EL (cell line): ENCODE measurements at regions not wholly inside any gene's neighbourhood (a gene's known extent, or its start where the extent isn't known, plus 50 kb on each side); places are given as distances from the start of the nearest gene placed in this dataset.
"Not testable (repeated sequence)": the region's sequence is repeated elsewhere in the genome, so short reads cannot be mapped to it uniquely, and the experiment has no call there.

Experiments
- DNase-seq: peaks from one replicate; pipeline ENCODE4 v3.0.0-alpha.2; 2016

DNA sequence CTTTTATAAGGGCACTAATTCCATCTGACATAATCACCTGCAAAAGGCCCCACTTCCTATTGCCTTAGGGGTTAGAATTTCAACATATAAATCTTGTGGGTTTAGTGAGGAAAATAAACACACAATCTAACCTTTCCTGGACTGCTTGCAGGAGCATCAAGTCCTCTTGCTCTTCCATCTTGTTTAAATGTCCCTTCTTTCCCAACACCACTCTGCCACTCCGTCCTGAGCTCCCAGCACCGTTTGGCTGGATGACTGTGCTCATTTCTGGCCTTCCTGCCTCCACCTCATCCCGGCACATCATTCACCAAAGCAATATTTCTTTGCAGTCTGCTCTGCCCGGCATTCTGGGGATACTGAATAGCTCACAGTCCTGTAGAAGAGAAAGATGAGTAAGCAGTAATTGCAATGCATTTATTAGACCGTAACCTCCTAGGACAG lies 247.8 kb downstream of the BCL2 start:
- no peak for DNase-seq

DNA sequence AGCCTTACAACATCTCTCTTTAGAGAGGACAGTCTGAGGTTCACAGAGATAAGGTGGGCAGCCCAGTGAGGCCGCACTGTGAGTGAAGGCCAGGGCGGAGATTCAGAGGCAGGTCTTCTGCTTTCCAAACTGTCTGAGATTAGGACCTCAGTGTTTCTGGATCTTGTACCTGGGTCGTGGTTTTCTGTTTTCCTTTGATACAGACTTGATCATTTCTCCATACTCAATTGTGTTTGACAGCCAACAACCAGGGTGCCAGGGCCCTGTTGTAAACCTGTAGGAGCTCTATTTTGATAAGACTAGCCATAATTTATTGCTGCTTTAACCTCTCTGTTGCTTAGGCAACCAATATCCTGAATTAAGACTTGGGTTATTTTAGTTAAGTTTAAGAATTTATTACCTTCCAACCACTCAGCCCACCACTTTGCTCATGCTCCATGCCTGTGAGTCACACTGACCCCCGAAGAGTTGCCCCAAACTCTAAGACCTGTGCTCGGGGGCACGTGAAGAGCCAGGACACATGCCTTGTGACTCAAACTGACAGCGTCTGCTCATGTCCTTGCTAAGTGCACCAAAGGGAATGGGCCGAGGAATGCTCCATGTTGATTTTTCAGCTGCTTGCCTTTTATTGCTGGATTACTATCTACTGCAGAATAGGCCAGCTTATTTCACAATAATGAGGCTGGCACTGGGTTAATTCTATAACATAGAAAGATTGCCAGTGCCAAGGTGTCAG lies 248.6 kb downstream of the BCL2 start:
- DNase-seq, result no peak

GRCh38 chr18:63069496-63069895 lies 250.1 kb downstream of the BCL2 start:
- DNase-seq, result no peak

DNA sequence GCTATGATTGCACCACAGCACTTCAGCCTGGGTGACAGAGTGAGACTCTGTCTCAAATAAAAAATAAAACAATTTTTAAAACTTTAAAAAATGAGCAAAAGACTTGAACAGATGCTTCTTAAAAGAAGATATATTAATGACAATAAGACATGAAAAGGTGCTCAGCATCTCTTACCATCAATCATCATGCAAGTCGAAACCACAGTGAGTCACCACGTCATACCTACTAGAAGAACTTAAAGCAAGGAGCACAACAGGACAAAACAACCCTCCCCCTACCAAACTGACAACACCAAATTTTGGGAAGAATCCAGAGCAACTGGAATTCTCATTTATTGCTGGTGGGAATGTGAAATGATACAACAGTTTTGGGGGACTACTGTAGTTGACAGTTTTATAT lies 251.6 kb downstream of the BCL2 start:
- DNase-seq, result no peak

DNA sequence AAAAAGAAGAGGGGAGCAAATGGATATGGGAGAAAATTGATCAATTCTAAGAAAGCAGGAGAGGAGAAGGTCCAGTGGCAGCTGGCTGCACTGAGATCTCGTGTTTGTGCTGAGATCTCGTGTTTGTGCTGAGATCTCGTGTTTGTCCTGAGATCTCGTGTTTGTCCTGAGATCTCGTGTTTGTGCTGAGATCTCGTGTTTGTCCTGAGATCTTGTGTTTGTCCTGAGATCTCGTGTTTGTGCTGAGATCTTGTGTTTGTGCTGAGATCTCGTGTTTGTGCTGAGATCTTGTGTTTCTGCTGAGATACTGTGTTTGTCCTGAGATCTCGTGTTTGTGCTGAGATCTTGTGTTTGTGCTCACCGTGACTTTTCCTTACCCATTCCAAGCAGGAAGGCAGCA lies 254.4 kb downstream of the BCL2 start:
- DNase-seq, result no peak

- DNase-seq, result peak; percentile 44
Observed at GRCh38 chr18:63063171-63063570, 256.4 kb downstream of the BCL2 start.

DNA sequence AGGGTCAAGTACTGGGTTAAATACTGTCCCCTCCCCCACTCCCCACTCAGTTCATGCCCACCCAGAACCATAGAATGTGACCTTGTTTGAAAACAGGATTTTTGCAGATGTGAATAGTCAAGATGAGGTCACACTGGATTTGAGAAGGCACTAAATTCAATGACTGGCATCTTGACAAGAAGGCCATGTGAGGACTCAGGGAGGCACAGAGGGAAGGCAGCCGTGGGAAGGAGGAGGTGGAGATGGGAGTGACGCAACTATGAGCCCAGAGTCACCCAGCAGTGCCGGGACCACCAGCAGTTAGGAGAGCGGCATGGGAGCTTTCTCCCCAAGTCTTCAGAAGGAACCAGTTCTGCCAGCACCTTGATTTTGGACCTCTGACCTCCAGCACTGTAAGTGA lies 257.3 kb downstream of the BCL2 start:
- no peak for DNase-seq

- DNase-seq, result no peak
Observed at GRCh38 chr18:63061303-63061702, 258.3 kb downstream of the BCL2 start.

DNA sequence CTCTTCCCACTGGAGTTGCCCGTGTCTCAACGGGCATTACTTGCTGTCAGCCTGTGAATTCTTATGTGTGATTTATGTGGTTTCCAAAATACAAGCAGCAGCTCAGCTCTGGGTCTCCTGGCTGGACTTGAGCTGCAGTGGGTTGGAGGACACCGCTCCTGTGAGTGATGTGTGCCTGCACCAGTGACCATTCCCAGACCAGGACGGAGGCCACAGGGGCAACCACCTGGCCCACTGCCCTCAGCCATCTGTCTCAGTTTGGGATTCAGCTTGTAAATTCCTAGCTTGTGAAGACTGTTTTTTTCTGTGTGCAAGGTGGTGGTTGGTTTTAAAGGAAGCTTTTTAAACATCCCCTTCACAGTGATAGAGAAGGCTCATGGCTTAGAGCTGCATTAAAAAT lies 261.0 kb downstream of the BCL2 start:
- no peak for DNase-seq

- DNase-seq, result no peak
Observed at GRCh38 chr18:63057707-63058106, 261.9 kb downstream of the BCL2 start.

GRCh38 chr18:63054901-63055584 lies 264.5 kb downstream of the BCL2 start:
- no peak for DNase-seq

DNA sequence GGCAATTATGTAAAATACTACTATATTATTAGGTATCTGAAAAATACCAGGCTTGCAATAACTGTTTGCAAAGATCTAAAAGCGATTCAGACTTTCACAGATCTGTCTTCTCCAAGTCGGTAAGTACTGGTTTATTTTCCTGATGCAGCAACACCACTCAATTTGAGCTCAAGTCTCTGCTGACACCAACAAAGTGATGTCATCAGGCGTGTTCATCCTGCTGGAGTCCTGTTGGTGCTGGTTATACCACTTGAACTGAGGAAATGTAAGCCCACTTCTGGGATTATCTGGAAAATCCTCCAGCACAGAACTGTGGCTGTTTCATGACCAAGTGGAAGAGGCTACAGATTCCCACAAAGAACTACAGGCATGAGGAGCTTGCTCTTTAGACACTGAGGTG lies 267.6 kb downstream of the BCL2 start:
- no peak for DNase-seq

DNA sequence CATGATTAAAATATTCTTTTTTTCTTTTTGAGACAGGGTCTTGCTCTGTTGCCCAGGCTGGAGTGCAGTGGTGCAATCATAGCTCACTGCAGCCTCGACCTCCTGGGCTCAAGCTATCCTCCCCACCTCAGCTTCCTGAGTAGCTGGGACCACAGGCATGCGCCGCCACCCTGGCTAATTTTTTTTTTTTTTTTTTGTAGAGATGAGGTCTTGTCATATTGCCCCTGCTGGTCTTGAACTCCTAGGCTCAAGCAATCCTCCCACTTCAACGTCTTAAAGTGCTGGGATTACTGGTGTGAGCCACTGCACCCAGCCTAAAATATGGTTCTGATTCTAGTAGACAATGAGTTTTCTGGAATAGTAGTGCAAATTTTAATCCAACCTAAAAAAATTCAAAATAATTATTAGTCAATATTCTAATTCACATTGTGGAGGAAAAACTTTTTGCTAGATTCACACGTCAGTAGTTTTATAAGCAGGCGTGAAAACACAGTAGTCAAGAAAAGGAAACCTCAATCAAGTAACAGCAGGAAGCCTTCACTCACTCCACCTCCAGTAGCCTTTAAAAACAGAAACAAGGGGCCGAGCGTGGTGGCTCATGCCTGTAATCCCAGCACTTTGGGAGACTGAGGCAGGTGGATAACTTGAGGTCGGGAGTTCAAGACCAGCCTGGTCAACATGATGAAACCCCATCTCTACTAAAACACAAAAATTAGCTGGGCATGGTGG lies 268.7 kb downstream of the BCL2 start:
- DNase-seq, result not testable (repeated sequence)

DNA sequence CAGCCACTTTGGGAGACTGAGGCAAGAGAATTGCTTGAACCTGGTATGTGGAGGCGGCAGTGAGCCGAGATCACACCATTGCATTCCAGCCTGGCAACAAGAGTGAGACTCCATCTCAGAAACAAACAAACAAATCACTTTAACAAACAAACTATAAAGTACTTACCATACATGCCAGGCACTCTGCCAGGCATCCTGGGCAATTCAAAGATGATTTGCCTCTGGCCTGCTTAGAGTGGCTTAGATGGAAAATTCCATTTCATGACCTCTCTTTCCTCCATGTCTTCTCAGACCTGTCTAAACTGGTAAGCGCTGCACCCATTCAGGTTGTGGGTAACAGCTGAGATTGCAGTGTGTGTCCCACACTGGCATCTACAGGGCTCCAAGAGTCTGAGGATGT lies 273.2 kb downstream of the BCL2 start:
- DNase-seq, result no peak

- DNase-seq, result peak; percentile 37
Observed at GRCh38 chr18:63043516-63043915, 276.1 kb downstream of the BCL2 start.

GRCh38 chr18:63042351-63042750 lies 277.2 kb downstream of the BCL2 start:
- DNase-seq, result no peak

DNA sequence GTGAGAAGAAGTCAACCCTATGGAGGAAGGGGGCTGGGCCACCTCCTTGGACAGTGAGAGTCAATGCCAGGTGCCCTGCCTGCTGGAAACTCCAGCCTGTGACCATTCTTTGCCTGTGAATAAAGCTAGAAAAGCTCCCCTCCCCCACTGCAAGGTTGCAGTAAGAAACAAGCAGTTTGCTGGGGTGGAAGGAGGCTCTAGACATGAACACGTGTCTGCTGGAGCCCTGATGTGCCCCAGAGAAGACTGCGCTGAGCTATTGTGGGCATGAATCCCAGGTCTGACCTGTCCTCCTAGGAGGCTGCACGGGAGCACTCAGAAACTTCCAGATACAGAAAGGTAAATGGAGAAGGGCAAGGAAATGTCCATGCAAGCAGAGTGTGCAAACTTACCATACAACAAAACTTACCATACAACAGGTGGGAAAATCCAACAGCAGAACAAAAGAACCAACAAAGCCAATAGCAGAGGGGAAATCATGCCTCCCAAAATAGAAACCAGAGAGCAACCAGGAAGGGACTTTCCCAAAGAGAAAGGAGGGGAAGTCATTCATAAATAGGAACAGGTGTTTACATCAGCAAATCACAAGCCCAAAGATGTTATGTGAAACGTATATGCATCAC lies 278.7 kb downstream of the BCL2 start:
- DNase-seq, result no peak

- DNase-seq, result no peak
Observed at GRCh38 chr18:63037491-63037890, 282.1 kb downstream of the BCL2 start.

DNA sequence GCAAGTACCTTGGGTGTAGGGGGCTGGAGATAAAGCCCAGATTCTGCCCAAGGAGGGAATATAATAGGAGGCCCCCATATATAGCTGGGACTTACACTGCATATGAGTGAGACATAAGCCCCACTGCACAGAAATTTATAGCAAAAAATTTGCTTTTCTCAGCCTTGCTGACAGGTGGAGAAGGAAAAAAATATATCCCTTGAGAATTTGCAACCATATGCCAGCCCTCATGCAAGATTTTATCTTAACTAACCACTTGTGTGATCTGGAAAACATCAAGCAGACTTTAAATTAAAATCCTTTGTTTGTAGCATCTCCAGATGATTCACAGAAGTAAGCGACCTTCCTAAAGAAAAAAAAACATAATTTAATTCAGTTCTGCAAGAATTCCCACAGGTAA lies 288.2 kb downstream of the BCL2 start:
- DNase-seq, result no peak
